Neuronal stem cell (in vitro differentiated cells): ENCODE measurements at regions not wholly inside any gene's neighbourhood (a gene's known extent, or its start where the extent isn't known, plus 50 kb on each side); places are given as distances from the start of the nearest gene placed in this dataset.

Source experiments
- DNase-seq: peaks from one replicate; pipeline ENCODE4 v3.0.0-alpha.2; 2013; ENCODE audit warnings: low spot score
- H2AFZ ChIP-seq: one replicate; pipeline ENCODE4 v1.6.1; 2013; ENCODE audit warnings: mild to moderate bottlenecking, low read length, inconsistent platforms
- H2AK5ac ChIP-seq: 2 replicates; pipeline ENCODE4 v1.6.1; 2013; ENCODE audit warnings: low read depth, mild to moderate bottlenecking, inconsistent platforms, low read length, moderate library complexity, mixed read lengths
- H2BK120ac ChIP-seq: 2 replicates; pipeline ENCODE4 v1.6.1; 2013; ENCODE audit warnings: low read depth, mild to moderate bottlenecking, inconsistent platforms, low read length, moderate library complexity, mixed read lengths
- H2BK12ac ChIP-seq: one replicate; pipeline ENCODE4 v1.6.1; 2013; ENCODE audit warnings: low read length, inconsistent platforms
- H2BK15ac ChIP-seq: 2 replicates; pipeline ENCODE4 v1.6.1; 2013; ENCODE audit warnings: mild to moderate bottlenecking, low read length, inconsistent platforms, mixed read lengths
- H2BK5ac ChIP-seq: one replicate; pipeline ENCODE4 v1.6.1; 2013; ENCODE audit warnings: inconsistent platforms, mild to moderate bottlenecking, low read length, moderate library complexity
- H3K14ac ChIP-seq: one replicate; pipeline ENCODE4 v1.6.1; 2013; ENCODE audit warnings: low read length, inconsistent platforms
- H3K18ac ChIP-seq: 2 replicates; pipeline ENCODE4 v1.6.1; 2013; ENCODE audit warnings: low read length, inconsistent platforms
- H3K23ac ChIP-seq: 2 replicates; pipeline ENCODE4 v1.6.1; 2013; ENCODE audit warnings: low read depth, mild to moderate bottlenecking, mixed read lengths, low read length, inconsistent platforms; ENCODE audit not compliant: poor library complexity
- H3K27ac ChIP-seq: replicated peaks from 3 replicates; pipeline ENCODE4 v1.5.1; 2013; ENCODE audit warnings: low read length, inconsistent platforms
- H3K27me3 ChIP-seq, 3 experiments: 2 replicates each; pipeline ENCODE4 v1.6.1; 2013; ENCODE audit warnings: low read length in 3 of 3, mild to moderate bottlenecking in 2 of 3, inconsistent platforms in 1 of 3, low read depth in 1 of 3, mixed read lengths in 1 of 3, moderate library complexity in 1 of 3; ENCODE audit not compliant: control insufficient read depth in 3 of 3, insufficient read depth in 3 of 3
- H3K36me3 ChIP-seq, 2 donors: replicated peaks in 1 of 2; 2 replicates each; pipeline ENCODE4 v1.6.1; 2013; ENCODE audit warnings: low read length in 2 of 2; ENCODE audit not compliant: control insufficient read depth in 2 of 2, insufficient read depth in 2 of 2
- H3K4ac ChIP-seq: 2 replicates; pipeline ENCODE4 v1.6.1; 2013; ENCODE audit warnings: inconsistent platforms, mild to moderate bottlenecking, low read length, moderate library complexity
- H3K4me1 ChIP-seq, 2 donors: 1 replicate in 1 of 2; 2 replicates in 1 of 2; pipeline ENCODE4 v1.6.1; 2013; ENCODE audit warnings: low read length in 2 of 2, low read depth in 1 of 2; ENCODE audit not compliant: control insufficient read depth in 2 of 2, insufficient read depth in 1 of 2
- H3K4me2 ChIP-seq: one replicate; pipeline ENCODE4 v1.6.1; 2013; ENCODE audit warnings: mild to moderate bottlenecking, low read length, inconsistent platforms; ENCODE audit not compliant: insufficient read depth, poor library complexity, severe bottlenecking
- H3K4me3 ChIP-seq, 2 donors: 2 replicates each; pipeline ENCODE4 v1.5.1; 2013; ENCODE audit warnings: low read length in 2 of 2, mild to moderate bottlenecking in 2 of 2, inconsistent platforms in 1 of 2, moderate library complexity in 1 of 2
- H3K79me1 ChIP-seq: one replicate; pipeline ENCODE4 v1.6.1; 2013; ENCODE audit warnings: low read depth, mild to moderate bottlenecking, inconsistent platforms, low read length, moderate library complexity
- H3K9ac ChIP-seq: one replicate; pipeline ENCODE4 v1.6.1; 2013; ENCODE audit warnings: mild to moderate bottlenecking, low read depth, low read length, inconsistent platforms; ENCODE audit not compliant: poor library complexity
- H3K9me3 ChIP-seq, 2 donors: replicated peaks in 1 of 2; 2 replicates each; pipeline versions ENCODE3 to v1.6.1; 2013; ENCODE audit warnings: low read length in 2 of 2, mild to moderate bottlenecking in 2 of 2, inconsistent platforms in 1 of 2, low read depth in 1 of 2, mixed read lengths in 1 of 2, moderate library complexity in 1 of 2; ENCODE audit not compliant: control insufficient read depth in 2 of 2, insufficient read depth in 1 of 2
- H4K8ac ChIP-seq: one replicate; pipeline ENCODE4 v1.6.1; 2013; ENCODE audit warnings: low read depth, mild to moderate bottlenecking, inconsistent platforms, low read length, moderate library complexity
- H4K91ac ChIP-seq: one replicate; pipeline ENCODE4 v1.6.1; 2013; ENCODE audit warnings: low read length, low read depth, mild to moderate bottlenecking, inconsistent platforms; ENCODE audit not compliant: poor library complexity
- WGBS, 2 donors: extraction: QIAGEN DNeasy Blood & Tissue Kit; methylation state at CpG; one replicate each; pipeline ENCODE4 v1.1.7; 2013; ENCODE audit warnings: missing lambda C conversion rate in 2 of 2, mixed read lengths in 1 of 2; ENCODE audit not compliant: insufficient read length in 2 of 2, insufficient replicate concordance in 1 of 2; ENCODE audit errors: extremely low coverage in 2 of 2; 5-methylcytosine and 5-hydroxymethylcytosine counted together

DNA sequence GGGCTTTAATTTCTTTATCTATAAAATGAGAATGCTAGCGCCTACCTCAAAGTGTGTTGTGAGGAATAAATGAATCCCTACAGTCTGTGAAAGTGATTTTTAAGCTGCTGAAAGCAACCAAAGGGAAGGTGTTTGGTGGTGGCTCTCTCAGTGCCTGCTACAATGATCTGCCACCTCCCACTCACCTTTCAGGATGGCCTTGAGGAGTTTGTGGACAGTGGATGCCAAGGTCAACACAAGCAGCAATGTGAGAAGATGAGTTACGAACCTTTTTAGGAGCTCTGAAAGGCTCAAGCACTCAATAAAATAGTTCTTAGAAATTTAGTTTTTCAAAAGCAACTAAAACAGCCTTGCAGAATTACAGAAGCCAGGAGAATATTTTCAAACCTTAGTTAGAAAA, 176.6 kb upstream of the DPT start:
- H2BK15ac ChIP-seq, result no peak overlapping the region
- no peak overlapping the region for H2BK120ac ChIP-seq
- H3K4me2 ChIP-seq, result no peak overlapping the region
- H3K4me3 ChIP-seq, result no peak overlapping the region
- H3K79me1 ChIP-seq, result no peaks in the 10 kb centered on the region
- no peak overlapping the region for H2AFZ ChIP-seq
- no peak overlapping the region for H3K18ac ChIP-seq
- H3K4ac ChIP-seq, result no peak overlapping the region
- H3K27ac ChIP-seq, result no peak overlapping the region
- H4K91ac ChIP-seq, result no peak overlapping the region
- DNase-seq, result no peak
- no peak overlapping the region for H2AK5ac ChIP-seq
- H3K14ac ChIP-seq, result no peak overlapping the region
- H2BK5ac ChIP-seq, result no peak overlapping the region
- H3K23ac ChIP-seq, result no peak overlapping the region
- WGBS, 2 donors, result no CpG with 5 or more reads among the region's 2 CpGs
- H3K9ac ChIP-seq, result no peak overlapping the region
- H2BK12ac ChIP-seq, result no peak overlapping the region
- no peak overlapping the region for H4K8ac ChIP-seq
- H3K27me3 ChIP-seq, result no peaks in the 10 kb centered on the region
- H3K4me1 ChIP-seq, result no peaks in the 10 kb centered on the region
- no peaks in the 10 kb centered on the region for H3K9me3 ChIP-seq
- no peaks in the 10 kb centered on the region for H3K36me3 ChIP-seq

DNA sequence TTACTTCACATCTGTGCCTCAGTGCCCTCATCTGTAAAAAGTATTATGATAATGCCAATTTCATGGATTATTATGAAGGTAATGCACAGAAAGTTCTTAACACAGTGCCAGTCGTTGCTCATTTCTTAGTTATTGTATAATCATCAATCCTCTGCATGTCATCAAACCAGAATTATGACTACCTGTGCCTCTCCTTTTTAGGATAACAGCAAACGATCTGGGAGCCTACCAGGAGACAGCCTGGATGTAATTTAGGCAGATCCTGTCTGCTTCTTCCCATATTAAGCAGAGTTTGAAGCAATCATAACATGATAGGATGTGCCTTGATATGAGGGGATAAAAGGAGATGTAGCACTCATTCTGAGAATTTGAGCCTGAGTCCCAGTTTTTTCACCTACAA, 177.4 kb upstream of the DPT start:
- Histone ChIP-seq H2BK5ac (no peak overlapping the region), H3K18ac (no peak overlapping the region), H3K36me3 (no peaks in the 10 kb centered on the region), H3K23ac (no peak overlapping the region), H2AFZ (no peak overlapping the region), H2AK5ac (no peak overlapping the region), H3K27me3 (no peaks in the 10 kb centered on the region), H4K8ac (no peak overlapping the region), H2BK12ac (no peak overlapping the region), H3K4ac (no peak overlapping the region), H3K9ac (no peak overlapping the region), H3K14ac (no peak overlapping the region), H3K4me1 (no peaks in the 10 kb centered on the region), H3K4me2 (no peak overlapping the region), H3K79me1 (no peaks in the 10 kb centered on the region), H2BK120ac (no peak overlapping the region), H3K9me3 (no peaks in the 10 kb centered on the region), H4K91ac (no peak overlapping the region), H2BK15ac (no peak overlapping the region), H3K4me3 (no peak overlapping the region), H3K27ac (no peak overlapping the region)
- WGBS, 2 donors, result no CpG with 5 or more reads among the region's 2 CpGs
- no peak for DNase-seq

DNA sequence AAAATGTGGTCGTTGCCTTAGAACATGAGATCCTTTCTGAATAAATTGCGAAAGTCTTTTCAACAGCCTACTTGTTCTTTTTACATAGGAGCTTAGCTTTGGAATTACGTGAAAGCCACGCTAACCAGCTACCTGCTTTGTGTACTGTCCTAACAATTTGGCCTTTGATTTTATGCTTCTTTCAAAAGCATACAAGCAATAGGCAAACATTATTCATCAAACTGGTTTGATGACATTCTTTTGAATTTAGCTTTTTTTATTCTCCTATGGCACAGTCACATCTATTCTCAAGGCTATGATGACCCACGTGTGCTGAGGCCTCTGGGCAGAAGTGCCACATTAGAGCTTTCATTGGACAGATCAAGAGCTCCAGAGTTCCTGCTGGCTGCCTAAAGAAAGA, 178.0 kb upstream of the DPT start:
- Histone ChIP-seq H3K4me3 (no peak overlapping the region), H2BK5ac (no peak overlapping the region), H2BK15ac (no peak overlapping the region), H3K23ac (no peak overlapping the region), H3K4ac (no peak overlapping the region), H2BK120ac (no peak overlapping the region), H3K9me3 (no peaks in the 10 kb centered on the region), H2BK12ac (no peak overlapping the region), H3K4me2 (no peak overlapping the region), H4K8ac (no peak overlapping the region), H3K14ac (no peak overlapping the region), H3K36me3 (no peaks in the 10 kb centered on the region), H4K91ac (no peak overlapping the region), H2AFZ (no peak overlapping the region), H3K4me1 (no peaks in the 10 kb centered on the region), H3K18ac (no peak overlapping the region), H3K79me1 (no peaks in the 10 kb centered on the region), H3K9ac (no peak overlapping the region), H2AK5ac (no peak overlapping the region), H3K27me3 (no peaks in the 10 kb centered on the region), H3K27ac (no peak overlapping the region)
- DNase-seq, result no peak
- WGBS, 2 donors, result no CpG with 5 or more reads among the region's 5 CpGs

DNA sequence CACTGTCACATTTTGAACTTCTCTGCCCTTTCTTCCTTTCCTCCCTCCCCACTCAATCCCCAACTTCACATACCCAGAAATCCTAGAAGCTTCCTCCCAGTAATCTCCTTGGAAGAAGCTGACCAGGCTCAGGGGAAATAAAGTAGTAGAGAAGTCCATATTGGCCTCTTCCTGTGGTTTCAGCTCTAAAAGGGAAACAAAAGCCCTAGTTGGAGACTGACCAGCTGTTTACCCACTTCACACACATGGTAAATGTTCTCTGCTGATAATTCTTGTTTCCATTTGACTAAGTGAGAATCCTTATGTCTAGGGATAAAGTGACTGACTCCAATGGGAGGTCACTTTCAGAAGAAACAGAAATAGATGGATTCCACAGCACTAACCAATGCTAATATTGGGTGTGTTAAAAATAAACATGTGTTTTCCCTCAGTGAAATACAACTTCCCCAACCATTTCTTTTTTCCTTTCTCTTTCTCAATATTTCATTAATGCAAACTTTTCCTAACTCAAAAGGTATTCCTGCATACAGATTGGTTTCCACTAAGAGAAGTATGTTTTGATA, 178.9 kb upstream of the DPT start:
- Histone ChIP-seq H2AK5ac (no peak overlapping the region), H3K18ac (no peak overlapping the region), H3K4me3 (no peak overlapping the region), H3K36me3 (no peaks in the 10 kb centered on the region), H3K79me1 (no peaks in the 10 kb centered on the region), H3K4ac (no peak overlapping the region), H3K14ac (no peak overlapping the region), H3K27me3 (no peaks in the 10 kb centered on the region), H2AFZ (no peak overlapping the region), H2BK12ac (no peak overlapping the region), H3K27ac (no peak overlapping the region), H3K4me1 (no peaks in the 10 kb centered on the region), H4K8ac (no peak overlapping the region), H2BK15ac (no peak overlapping the region), H2BK120ac (no peak overlapping the region), H3K9ac (no peak overlapping the region), H2BK5ac (no peak overlapping the region), H3K23ac (no peak overlapping the region), H3K4me2 (no peak overlapping the region), H3K9me3 (no peaks in the 10 kb centered on the region), H4K91ac (no peak overlapping the region)
- DNase-seq, result no peak
